GM18505 (cell line): ENCODE measurements at regions not wholly inside any gene's neighbourhood (a gene's known extent, or its start where the extent isn't known, plus 50 kb on each side); places are given as distances from the start of the nearest gene placed in this dataset.

Experiments used
- ATAC-seq: cut with Tn5 transposase; IDR thresholded peaks from one replicate; pipeline ENCODE4 v1.9.1; 2021; ENCODE audit not compliant: unreplicated experiment
- POLR2A ChIP-seq: IDR thresholded peaks from 4 replicates; pipeline ENCODE4 v1.6.1; 2011; ENCODE audit warnings: borderline replicate concordance; ENCODE audit not compliant: insufficient read depth, insufficient read length; ENCODE audit errors: extremely low read depth

DNA sequence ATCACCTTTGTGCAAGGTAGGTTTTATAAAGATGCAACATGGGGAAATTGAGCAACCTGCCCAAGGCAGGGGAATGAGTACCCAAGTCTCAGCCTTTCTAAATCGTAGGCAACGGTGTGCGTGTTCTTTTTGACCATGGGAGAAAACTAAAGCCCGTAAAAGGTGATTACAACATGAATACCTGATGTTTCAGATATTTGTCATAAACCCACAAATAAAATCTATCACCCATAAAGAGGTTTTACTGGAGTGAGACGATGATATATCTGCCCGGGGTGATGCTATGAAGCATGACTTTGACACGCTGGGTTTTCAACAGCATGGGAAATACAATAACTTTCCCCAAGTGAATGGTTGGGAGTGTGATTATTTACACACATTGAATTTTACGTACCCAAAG lies 406.3 kb upstream of the KLF6 start:
- TF ChIP-seq POLR2A: no peak
- no peak for ATAC-seq

DNA sequence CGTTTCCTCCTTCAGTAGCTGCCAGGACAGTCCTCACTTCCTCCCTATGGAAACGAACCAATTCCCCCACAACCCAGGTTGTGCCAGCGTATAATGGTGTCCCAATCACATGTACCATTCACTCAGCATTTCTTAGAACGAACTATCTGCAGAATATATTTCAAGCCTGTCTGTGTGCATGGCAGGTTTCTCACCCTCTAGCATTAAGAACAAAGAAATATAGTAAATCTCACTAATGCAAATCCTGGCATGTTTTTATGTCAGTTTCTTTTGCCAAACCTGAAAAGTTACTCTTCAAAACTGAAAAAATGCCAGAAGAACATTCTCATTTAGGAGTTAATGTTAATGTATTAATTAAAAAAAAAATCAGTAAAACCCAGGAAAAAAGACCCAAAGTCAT lies 405.9 kb upstream of the KLF6 start:
- no peak for ATAC-seq
- TF ChIP-seq POLR2A: no peak

DNA sequence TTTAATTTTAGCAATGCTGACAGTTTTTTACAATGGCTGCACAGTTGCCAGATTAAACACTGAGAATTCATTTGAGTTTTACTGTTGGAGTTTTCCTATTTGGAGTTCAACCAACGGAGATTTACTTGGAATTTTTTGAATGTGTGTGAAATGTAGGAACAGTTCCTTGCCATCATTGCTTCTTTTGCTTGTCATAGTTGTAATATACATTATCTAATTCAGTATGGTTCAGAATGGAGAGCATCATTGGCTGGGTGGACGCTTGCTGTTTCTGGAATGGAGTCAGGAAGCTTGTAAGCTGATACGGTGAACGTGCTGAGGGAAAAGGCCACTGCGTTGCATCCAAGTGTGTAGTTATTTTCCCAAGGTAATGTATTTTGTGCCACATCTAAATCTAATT lies 404.3 kb upstream of the KLF6 start:
- TF ChIP-seq POLR2A: no peak
- ATAC-seq: no peak

DNA sequence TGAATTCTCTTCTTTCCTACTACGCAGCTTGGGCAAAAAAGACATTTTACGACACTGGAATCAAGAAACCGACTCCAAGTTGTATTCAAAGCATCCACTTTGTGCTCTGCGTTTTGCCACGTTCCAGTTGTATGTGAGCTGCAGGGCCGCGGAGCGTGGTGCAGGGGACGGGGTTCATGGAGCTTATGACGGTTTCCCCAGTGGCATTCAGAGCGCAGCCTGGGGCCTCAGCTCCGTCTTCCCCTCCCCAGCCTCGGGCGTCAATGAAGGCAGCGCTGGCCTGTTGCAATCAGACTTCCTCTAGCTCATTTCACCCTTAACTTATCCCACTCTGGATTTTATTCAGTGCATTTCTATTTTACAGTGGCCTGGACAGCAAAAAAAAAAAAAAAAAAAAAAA lies 403.4 kb upstream of the KLF6 start:
- TF ChIP-seq POLR2A: no peak

DNA sequence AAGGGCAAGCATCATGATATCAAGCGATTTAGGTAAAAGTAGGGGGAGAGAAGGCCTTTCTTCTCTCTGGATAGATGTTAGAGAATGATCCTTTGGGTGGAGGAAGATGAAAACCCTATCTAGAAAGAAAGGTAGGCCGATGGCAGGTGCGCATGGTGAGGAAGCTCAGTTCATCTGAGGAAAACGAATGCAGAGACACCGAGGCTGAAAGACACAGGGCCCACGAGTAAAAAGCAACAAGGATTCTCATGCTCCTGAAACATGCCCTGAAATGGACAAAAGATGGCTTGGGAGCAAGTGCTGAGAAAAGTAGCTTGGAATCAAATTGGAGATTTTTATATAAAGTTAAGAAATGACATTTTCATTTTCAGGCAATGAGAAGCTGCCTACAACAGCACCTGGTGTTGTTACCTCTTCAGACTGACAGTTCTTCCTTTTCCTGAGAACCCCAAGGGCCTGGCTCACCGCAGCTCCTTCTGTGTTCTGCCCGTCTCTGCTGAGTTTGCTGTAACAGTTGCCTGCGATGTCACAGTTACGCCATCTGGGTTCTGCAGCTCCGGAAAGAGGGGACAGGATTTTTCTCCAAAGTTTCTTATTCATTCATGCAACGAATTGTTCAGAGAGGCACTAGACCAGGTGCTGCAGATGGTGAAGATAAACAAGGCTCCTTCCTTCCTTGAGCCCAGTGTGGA lies 402.0 kb upstream of the KLF6 start:
- TF ChIP-seq POLR2A: no peak
- ATAC-seq: no peak

More for the DNA sequence above, 403.4 kb upstream of the KLF6 start:
- no peak for ATAC-seq

DNA sequence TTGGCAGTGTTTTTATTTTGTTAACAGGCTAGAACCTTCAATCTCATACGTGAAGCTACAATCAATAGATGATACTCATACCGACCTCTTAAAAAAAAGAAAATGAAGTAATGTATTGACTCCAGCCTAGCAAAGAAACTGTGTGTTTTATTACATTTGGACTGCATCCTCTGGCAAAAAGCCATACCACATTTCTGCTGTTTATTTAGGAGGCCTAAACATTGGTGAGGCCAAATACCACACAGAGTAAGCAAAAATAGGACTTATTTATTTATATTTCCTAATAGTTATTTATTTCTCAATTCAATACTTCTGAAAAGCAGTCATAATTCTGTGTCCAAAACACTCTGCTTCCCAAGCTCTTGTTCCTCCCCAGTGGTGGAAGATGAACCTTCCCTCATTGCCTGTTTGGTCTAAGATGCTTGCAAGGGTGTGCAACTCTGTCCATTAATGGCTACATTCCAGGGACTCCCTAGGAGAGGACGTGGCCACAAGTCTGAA lies 398.8 kb upstream of the KLF6 start:
- no peak for TF ChIP-seq POLR2A
- ATAC-seq: no peak

DNA sequence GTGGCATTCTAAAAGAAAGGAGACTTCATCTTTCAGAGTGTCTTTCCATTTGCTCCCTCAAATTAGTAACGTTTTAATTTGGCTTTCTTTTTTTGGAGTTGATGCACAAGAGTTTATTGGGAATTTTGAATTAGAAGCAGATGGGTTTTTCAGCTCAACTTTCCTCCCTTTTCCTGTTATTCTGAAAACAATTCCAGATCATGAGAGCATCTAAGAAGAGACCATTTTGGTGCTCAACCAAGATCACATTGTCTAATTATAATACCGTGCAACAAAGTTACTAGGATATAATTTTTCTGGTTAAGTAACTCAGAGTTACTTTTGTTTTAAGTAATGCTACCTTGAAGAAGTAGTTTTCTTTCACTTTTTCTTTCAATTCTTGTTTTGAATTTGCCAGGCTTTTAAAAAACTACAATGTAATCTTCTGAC lies 396.6 kb upstream of the KLF6 start:
- no peak for ATAC-seq
- no peak for TF ChIP-seq POLR2A

DNA sequence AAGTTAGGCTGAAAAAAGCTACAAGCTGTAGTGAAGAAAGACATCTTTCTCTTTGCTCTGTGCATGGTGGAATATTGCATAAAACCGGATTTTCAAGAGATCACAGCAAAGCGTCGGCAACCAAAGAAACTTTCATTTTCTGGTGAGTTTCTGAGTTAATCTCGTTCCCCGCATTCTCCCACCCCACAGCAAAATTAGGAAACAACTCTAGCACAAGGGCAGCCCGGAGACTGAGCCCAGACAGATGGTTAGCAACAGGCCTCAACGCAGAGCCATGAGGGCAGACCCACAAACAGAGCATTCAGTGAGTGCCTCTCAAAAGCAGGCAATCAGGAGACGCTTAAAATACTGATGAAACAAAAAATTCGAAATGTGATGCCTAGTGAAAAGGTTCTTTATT lies 396.1 kb upstream of the KLF6 start:
- no peak for ATAC-seq
- TF ChIP-seq POLR2A: no peak

DNA sequence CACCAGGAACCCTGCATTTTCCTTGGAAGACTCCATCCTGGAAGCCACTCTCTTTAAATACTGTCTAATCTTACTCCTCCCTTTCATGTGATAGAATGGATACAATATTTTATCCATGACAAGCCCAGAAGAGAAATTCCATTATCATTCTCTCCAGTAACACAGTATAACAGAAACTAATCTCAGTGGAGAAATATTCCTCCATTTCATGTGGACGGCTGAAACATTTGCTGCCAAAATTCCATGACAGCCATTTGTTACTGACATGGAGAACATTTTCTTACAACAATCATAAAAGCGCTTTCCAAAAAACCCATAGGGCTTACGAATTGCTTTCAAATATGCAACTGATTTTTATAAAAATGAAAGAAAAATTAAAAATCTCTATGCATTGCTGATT lies 392.8 kb upstream of the KLF6 start:
- ATAC-seq: no peak
- TF ChIP-seq POLR2A: no peak

DNA sequence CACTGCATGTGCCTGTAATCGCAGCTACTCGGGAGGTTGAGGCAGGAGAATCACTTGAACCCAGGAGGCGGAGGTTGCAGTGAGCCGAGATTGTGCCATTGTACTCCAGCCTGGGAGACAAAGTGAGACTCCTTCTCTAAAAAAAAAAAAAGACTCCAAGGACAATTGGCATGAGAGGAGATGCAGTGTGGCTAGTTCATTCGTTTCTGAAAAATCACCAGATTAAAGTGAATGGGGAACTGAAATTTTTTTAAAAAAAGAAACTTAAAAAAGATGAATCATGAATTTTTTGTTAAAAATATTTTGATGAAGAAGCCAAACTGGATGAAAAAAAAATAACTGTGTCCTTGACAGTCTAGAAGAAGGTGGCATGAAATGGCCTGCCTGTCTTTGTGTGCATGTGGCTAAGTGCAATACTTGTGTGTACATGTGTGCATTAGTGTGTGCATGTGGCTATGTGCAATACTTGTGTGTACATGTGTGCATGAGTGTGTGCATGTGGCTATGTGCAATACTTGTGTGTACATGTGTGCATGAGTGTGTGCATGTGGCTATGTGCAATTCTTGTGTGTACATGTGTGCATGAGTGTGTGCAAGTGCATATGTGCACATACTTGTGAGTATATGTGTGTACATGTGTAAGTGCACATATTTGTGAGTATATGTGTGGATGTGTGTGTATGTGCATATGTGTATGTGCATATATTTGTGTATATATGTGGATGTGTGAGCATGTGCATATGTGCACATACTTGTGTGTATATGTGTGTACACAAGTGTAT lies 391.7 kb upstream of the KLF6 start:
- no peak for ATAC-seq
- no peak for TF ChIP-seq POLR2A

DNA sequence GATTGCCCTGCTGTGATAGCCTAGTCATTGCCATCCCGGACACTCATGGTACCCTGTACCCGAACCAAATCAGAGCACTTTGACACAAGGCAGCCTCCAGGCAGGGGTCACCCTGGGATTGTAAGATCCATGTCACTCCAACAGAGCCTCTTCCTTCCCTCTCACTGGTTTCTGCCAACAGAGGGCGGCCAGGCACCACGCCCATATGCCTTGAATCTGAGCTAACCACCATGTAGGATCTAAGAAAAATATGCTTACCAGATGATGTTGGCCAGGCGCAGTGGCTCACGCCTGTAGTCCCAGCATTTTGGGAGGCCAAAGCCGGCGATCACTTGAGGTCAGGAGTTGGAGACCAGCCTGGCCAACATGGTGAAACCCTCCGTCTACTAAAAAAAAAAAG lies 389.2 kb upstream of the KLF6 start:
- no peak for ATAC-seq
- TF ChIP-seq POLR2A: no peak

DNA sequence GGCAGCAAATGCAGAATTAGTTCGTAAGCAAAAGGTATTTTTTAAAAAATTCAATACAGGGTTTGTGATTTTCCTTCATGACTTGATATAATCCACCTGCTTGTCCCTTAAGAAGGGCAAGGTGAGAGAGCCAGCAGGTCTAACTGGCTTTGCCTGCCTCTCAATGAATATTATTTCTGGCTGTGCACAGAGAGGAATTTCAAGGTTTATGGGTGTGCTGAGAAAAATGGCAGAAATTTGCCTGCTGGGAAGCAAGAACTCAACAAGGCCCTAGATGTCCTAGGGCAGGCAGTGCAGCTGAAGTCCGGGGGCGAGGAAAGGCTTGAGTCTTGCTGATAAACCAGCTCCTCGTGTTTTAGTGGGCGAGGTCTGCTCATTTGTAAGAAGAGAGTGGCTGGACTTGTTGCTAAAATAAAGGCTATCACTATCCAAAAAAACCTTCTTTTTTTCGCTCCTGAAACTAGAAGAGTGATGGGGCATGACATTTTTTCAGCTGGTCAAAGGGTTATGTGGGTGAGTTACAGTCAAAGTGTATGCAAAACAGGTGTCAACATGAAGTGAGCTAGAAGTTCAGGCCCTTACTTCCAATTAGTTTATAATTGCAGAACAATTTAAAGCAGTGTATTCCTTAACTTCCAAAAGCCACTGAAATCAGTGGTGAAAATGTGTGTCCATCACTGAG lies 385.8 kb upstream of the KLF6 start:
- no peak for ATAC-seq

DNA sequence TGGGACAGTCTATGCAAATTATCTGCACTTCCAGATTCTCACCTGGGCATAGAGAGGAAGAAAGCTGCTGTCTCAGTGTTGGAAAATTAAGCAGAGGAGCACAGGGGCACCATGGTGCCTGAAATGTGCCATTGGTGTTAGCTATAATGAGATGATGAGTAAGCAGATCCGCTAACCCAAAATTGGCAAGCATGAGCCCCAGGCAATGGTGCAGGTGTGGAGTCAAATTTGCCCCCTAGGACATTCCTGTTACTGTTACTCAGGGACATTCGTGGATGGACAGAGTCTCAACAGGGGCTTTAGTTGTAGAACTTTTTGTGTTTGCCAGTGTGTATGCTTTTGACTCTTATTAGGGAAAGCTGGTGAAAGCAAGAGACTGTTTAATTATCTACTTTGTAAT lies 385.2 kb upstream of the KLF6 start:
- no peak for ATAC-seq
- TF ChIP-seq POLR2A: no peak

More for the DNA sequence above, 385.8 kb upstream of the KLF6 start:
- TF ChIP-seq POLR2A: no peak
